ENCODE measurements at regions not wholly inside any gene's neighbourhood (a gene's known extent, or its start where the extent isn't known, plus 50 kb on each side); places are given as distances from the start of the nearest gene placed in this dataset.

GRCh38 chr2:133643863-133644262, 75.6 kb upstream of the NCKAP5 start:
- TF ChIP-seq CTCF (conservative IDR thresholded peaks at IDR 0.05; ENCODE audit: low read depth, low read length) (no peak), USF2 (IDR thresholded peaks at IDR 0.05; ENCODE audit: low read depth, low read length) (no peak), POLR2A (IDR thresholded peaks at IDR 0.05; ENCODE audit: low read depth, low read length) (no peak)
